H1 (cell line): ENCODE measurements at regions not wholly inside any gene's neighbourhood (a gene's known extent, or its start where the extent isn't known, plus 50 kb on each side); places are given as distances from the start of the nearest gene placed in this dataset.

ENCODE experiments used
- CBX5 ChIP-seq: fragments of 300-800, 300-1000 bp; sonication (generic); IDR thresholded peaks from 2 replicates; pipeline ENCODE4 v1.7.1; 2016; ENCODE audit warnings: antibody characterized with exemption, low read length, low read depth
- EP300 ChIP-seq, 2 experiments: IDR thresholded peaks; 1 replicate in 1 of 2; 2 replicates in 1 of 2; pipeline ENCODE4 v1.6.1; 2011 to 2012; ENCODE audit warnings: low read depth in 2 of 2, low read length in 2 of 2, mild to moderate bottlenecking in 2 of 2, borderline replicate concordance in 1 of 2, inconsistent platforms in 1 of 2, moderate library complexity in 1 of 2
- EZH2 ChIP-seq: fragments of 200-600 bp; sonication (generic); IDR thresholded peaks from 2 replicates; pipeline ENCODE4 v1.7.1; 2012; ENCODE audit warnings: low read depth, mild to moderate bottlenecking, moderate library complexity, low read length, inconsistent platforms; ENCODE audit not compliant: severe bottlenecking
- JUN ChIP-seq: IDR thresholded peaks from 2 replicates; pipeline ENCODE4 v1.6.1; 2011; ENCODE audit warnings: low read depth, mild to moderate bottlenecking, improper control_type of control experiment, low read length
- TBP ChIP-seq: IDR thresholded peaks from 2 replicates; pipeline ENCODE4 v1.6.1; 2011; ENCODE audit warnings: low read depth, low read length, improper control_type of control experiment
- USF2 ChIP-seq: IDR thresholded peaks from 2 replicates; pipeline ENCODE4 v1.6.1; 2011; ENCODE audit warnings: low read length, improper control_type of control experiment

GRCh38 chr9:70470050-70471015 is 55.9 kb upstream of the KLF9 start (continued):
- no peak for TF ChIP-seq USF2
- TF ChIP-seq CBX5 = no peak
- TF ChIP-seq EZH2 = no peak
- TF ChIP-seq JUN = no peak
- no peak for TF ChIP-seq EP300 (IDR thresholded peaks at IDR 0.05; ENCODE audit: borderline replicate concordance in 1 of 2, low read depth in 2 of 2, low read length in 2 of 2)
- TF ChIP-seq TBP = no peak
